Peyer's patch (tissue), 4 donors: ENCODE measurements at regions not wholly inside any gene's neighbourhood (a gene's known extent, or its start where the extent isn't known, plus 50 kb on each side); places are given as distances from the start of the nearest gene placed in this dataset.

ENCODE experiments used
- DNase-seq, 3 donors: peaks; one replicate each; pipeline ENCODE4 v3.0.0-alpha.2; 2017 to 2019
- H3K27ac ChIP-seq, 4 donors: fragments of 200-600 bp; sonication (generic); one replicate each; pipeline ENCODE4 v1.5.1; 2016 to 2019
- H3K27me3 ChIP-seq, 2 donors: fragments of 200-600 bp; sonication (generic); one replicate each; pipeline ENCODE4 v1.5.1; 2019
- H3K36me3 ChIP-seq, 3 donors: fragments of 200-600 bp; sonication (generic); one replicate each; pipeline ENCODE4 v1.5.1; 2016 to 2019
- H3K4me1 ChIP-seq, 4 donors: fragments of 200-600 bp; sonication (generic); one replicate each; pipeline ENCODE4 v1.5.1; 2016 to 2019
- H3K4me3 ChIP-seq, 4 donors: fragments of 200-600 bp; sonication (generic); 1 replicate in 3 of 4; 2 replicates in 1 of 4; pipeline ENCODE4 v1.5.1; 2016 to 2019; ENCODE audit warnings: mild to moderate bottlenecking in 1 of 4
- H3K9me3 ChIP-seq, 4 donors: fragments of 200-600 bp; sonication (generic); one replicate each; pipeline ENCODE4 v1.5.1; 2016 to 2019; ENCODE audit warnings: mild to moderate bottlenecking in 1 of 4
- POLR2A ChIP-seq, 2 donors: fragments of 450-650 bp; IDR thresholded peaks; one replicate each; pipeline ENCODE4 v1.5.1; 2017; ENCODE audit warnings: antibody characterized with exemption in 2 of 2, mild to moderate bottlenecking in 2 of 2, moderate library complexity in 2 of 2
- TF ChIP-seq, protein P1 (sequence below), 6 experiments: fragments of 450-650 bp in 4 of 6; fragments of 200-600 bp in 2 of 6; sonication (generic) in 1 of 6; IDR thresholded peaks; one replicate each; pipeline ENCODE4 v1.5.1; 2017 to 2019; ENCODE audit warnings: antibody characterized with exemption in 6 of 6, mild to moderate bottlenecking in 3 of 6, moderate library complexity in 1 of 6

DNA sequence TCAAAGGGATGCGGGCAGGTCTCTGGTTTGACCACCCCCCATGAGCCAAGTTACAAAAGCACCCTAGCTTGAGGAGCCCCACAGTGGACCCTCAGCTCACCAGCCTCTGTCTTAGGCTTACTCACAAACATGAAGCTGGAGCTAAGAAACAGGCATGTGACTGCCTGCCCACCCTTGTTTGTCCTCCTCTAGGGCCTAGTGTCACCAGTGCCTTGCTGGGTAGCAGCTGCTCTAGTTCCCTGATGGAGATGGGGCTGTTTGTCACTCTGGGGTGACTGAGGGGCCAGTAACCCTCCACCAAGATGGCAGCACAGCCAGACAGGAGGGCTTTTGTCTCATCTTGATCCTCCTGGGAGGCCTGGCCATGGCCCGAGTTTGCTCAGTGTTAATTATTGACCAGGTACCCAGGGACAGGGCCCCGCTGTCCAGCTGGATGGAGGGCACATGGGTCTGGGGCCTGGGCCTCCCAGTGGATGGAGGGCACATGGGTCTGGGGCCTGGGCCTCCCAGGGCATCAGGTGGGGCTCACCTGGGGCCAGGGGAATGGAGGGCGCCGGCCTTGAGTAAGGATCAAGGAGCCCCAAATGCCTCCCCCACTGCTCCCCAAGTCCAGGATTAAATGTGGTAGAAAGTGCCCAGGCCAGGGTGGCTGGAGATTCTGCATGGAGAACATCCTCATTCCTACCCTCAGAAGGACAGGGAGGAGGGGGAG is 185.9 kb upstream of the HAAO start:
- TF ChIP-seq, protein P1, sequence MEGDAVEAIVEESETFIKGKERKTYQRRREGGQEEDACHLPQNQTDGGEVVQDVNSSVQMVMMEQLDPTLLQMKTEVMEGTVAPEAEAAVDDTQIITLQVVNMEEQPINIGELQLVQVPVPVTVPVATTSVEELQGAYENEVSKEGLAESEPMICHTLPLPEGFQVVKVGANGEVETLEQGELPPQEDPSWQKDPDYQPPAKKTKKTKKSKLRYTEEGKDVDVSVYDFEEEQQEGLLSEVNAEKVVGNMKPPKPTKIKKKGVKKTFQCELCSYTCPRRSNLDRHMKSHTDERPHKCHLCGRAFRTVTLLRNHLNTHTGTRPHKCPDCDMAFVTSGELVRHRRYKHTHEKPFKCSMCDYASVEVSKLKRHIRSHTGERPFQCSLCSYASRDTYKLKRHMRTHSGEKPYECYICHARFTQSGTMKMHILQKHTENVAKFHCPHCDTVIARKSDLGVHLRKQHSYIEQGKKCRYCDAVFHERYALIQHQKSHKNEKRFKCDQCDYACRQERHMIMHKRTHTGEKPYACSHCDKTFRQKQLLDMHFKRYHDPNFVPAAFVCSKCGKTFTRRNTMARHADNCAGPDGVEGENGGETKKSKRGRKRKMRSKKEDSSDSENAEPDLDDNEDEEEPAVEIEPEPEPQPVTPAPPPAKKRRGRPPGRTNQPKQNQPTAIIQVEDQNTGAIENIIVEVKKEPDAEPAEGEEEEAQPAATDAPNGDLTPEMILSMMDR (IDR thresholded peaks at IDR 0.05) = no peak
- TF ChIP-seq POLR2A (IDR thresholded peaks at IDR 0.05) = no peak
- Histone ChIP-seq H3K4me3 (no peak overlapping the region), H3K4me1 (peaks cover 0 to 21% (median 6%) of the 10 kb centered on the region in 4 donors), H3K27me3 (no peaks in the 10 kb centered on the region), H3K36me3 (no peaks in the 10 kb centered on the region), H3K27ac (peak overlapping the region in 2 of 4 donors; percentile 36 to 71), H3K9me3 (no peaks in the 10 kb centered on the region)
- DNase-seq = peak in 2 of 3 donors; percentile 14 to 45

DNA sequence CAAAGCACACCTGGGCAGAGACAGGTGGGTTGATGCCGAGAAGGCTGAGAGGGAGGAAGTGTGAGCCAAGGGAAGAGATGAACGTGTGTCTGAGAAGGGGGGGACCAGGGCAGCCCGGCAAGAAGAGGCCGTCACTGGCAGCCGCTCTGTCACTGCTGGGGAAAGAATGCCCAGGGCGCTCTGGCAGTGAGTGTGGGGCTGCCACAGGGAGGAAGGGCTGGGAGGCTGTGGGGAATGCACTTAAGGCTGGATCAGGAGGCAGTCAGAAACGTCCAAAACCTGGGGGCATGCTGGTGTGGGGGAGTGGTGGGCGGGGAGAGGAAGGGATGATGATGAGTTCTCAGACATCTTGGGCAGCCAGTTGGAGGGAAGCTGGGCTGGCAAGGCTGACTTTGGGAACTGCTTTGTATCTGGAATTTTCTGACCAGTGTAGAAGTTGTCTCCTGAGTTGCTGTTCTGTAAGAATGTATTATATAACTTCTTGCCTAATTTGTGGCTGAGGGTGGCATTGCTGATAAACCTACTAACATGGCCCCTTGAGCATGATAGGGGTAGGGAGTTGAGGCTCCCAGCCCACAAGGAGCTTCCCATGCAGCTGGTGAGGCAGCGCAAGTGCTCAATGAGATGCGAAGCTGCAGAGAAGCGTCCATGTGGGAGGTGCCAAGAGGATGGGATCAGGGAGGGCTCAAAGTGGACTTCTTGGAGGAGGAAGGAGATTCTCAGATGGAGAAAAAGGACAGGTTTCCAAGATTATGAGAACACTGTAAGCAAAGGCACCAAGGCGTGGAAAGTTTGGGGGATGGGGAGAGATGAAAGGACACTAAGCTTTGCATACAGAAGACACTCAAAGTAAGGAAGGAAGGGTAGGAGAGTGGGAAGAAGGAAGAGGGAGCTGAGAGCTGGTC is 185.1 kb upstream of the HAAO start:
- DNase-seq = peak in 2 of 3 donors; percentile 35 to 49
- H3K9me3 ChIP-seq = no peaks in the 10 kb centered on the region
- H3K27ac ChIP-seq = peak overlapping the region in 1 of 4 donors; percentile 6
- no peaks in the 10 kb centered on the region for H3K36me3 ChIP-seq
- TF ChIP-seq, protein P1 (IDR thresholded peaks at IDR 0.05) = no peak
- no peak for TF ChIP-seq POLR2A (IDR thresholded peaks at IDR 0.05)
- no peak overlapping the region for H3K4me3 ChIP-seq
- H3K27me3 ChIP-seq = no peaks in the 10 kb centered on the region
- peaks cover 0 to 21% (median 6%) of the 10 kb centered on the region in 4 donors for H3K4me1 ChIP-seq

DNA sequence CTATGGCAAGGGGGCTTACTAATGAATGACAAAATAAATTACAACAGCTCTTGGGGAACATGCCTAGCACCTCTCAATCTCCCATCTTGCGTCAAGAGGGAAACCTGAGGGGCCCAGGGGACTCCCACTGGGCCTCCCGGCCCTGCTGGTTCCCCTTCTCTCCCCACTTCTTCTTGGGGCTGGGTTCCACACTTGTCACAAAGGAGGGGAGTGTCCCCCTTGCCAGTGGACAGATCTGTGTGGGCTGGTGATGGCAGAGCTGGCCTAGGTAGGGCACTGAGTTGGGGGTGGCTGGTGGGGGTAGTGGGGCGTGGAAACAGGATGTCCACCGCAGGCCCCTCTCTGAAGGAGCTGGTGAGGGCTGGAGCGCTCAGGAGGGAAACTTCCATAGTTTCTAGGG is 184.0 kb upstream of the HAAO start:
- Histone ChIP-seq H3K27me3 (no peaks in the 10 kb centered on the region), H3K27ac (peak overlapping the region in 1 of 4 donors; percentile 6), H3K4me1 (peaks cover 0 to 21% (median 6%) of the 10 kb centered on the region in 4 donors), H3K4me3 (no peak overlapping the region), H3K36me3 (no peaks in the 10 kb centered on the region), H3K9me3 (no peaks in the 10 kb centered on the region)
- peak in 1 of 3 donors; percentile 42 for DNase-seq
- TF ChIP-seq POLR2A (IDR thresholded peaks at IDR 0.05) = no peak
- TF ChIP-seq, protein P1 (IDR thresholded peaks at IDR 0.05) = no peak

DNA sequence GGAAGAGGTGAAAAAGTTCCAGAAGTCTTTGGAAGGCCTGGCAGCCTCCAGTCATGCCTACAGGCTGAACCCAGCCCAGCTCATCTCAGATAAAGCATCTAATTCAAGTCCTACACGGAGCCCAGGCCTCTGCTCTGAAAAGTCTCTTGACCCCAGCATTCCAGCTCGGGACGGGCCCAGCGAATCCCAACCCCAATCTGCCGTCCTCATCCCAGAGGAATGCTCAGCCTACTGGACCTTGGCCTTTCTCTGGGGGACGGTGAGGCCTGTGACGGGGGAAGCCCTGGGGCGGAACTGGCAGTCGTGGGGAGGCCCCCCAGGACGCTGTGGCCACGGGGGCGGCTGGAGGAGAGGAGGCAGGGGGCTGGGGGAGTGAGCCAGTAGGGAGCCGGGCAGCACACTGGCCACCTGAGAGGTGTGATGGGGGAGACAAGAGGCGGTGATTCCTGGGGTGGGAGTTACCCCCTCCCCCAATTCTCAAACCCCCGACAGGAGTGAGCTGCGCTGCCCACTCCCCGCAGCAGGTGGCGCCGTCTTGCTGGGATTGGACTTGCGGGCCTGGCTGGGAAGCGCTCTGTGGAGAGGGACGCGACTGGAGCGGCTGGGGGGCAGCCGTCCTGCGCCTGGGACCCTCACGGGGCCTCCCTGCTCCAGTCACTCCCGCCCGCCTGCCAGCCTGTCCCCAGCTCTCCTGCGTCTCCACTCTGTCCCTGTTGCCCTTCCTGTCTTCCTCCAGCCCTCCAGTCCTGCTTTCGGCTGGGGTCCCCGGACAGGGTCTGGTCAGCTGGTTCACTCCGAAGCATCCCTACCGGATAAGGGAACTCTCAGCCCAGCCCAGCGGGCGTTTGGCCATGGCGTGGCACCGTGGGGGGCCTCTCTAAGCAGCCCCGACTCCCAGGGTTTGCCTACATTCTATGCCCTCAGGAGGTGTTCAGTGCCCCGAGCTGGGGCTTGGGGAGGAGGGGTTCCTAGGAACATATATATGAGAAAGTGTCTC is 182.6 kb upstream of the HAAO start:
- Histone ChIP-seq H3K4me3 (peak overlapping the region; percentile 6 to 54 (median 28)), H3K4me1 (peaks cover 0 to 19% (median 6%) of the 10 kb centered on the region in 4 donors)

More for the DNA sequence above, 182.6 kb upstream of the HAAO start:
- Histone ChIP-seq H3K27me3 (no peaks in the 10 kb centered on the region), H3K9me3 (no peaks in the 10 kb centered on the region), H3K36me3 (no peaks in the 10 kb centered on the region), H3K27ac (peak overlapping the region; percentile 33 to 71 (median 67))
- TF ChIP-seq, protein P1 (IDR thresholded peaks at IDR 0.05) = peak; percentile 49 to 93 (median 88)
- no peak for TF ChIP-seq POLR2A (IDR thresholded peaks at IDR 0.05)
- DNase-seq = peak; percentile 79 to 88 (median 83)
